ENCODE measurements at regions not wholly inside any gene's neighbourhood (a gene's known extent, or its start where the extent isn't known, plus 50 kb on each side); places are given as distances from the start of the nearest gene placed in this dataset.

- Histone ChIP-seq H3K27me3 (ENCODE audit: insufficient read depth in 3 of 3, low read length in 2 of 3) (no peaks in the 10 kb centered on the region), H3K4me3 (no peak overlapping the region), H3K9me3 (no peaks in the 10 kb centered on the region), H3K36me3 (ENCODE audit: insufficient read depth in 1 of 2, low read depth in 1 of 2) (no peaks in the 10 kb centered on the region), H3K4me1 (no peaks in the 10 kb centered on the region), H3K27ac (no peak overlapping the region)
- ATAC-seq (no peak), DNase-seq (no peak)
- intact Hi-C loops (cut with DNase I) = no loop called here
- TF ChIP-seq CTCF (IDR thresholded peaks at IDR 0.05) = no peak
- WGBS, 3 donors = 86 to 94% (median 87%) methylated on average over 4 of the region's 4 CpGs
Measured at GRCh38 chr15:79724804-79725203, 172.0 kb downstream of the MTHFS start.

GRCh38 chr15:79728867-79729266, 167.9 kb downstream of the MTHFS start:
- TF ChIP-seq CTCF (IDR thresholded peaks at IDR 0.05) = no peak
- no peak for DNase-seq
- Histone ChIP-seq H3K27me3 (ENCODE audit: insufficient read depth in 3 of 3, low read length in 2 of 3) (no peaks in the 10 kb centered on the region), H3K4me1 (no peaks in the 10 kb centered on the region), H3K36me3 (ENCODE audit: insufficient read depth in 1 of 2, low read depth in 1 of 2) (no peaks in the 10 kb centered on the region), H3K4me3 (no peak overlapping the region), H3K27ac (no peak overlapping the region), H3K9me3 (no peaks in the 10 kb centered on the region)
- no peak for ATAC-seq
- intact Hi-C loops (cut with DNase I) = no loop called here
- 28 to 42% (median 32%) methylated on average over 3 of the region's 3 CpGs for WGBS, 3 donors

- Histone ChIP-seq H3K36me3 (ENCODE audit: insufficient read depth in 1 of 2, low read depth in 1 of 2) (no peaks in the 10 kb centered on the region), H3K4me1 (no peaks in the 10 kb centered on the region), H3K4me3 (no peak overlapping the region), H3K27ac (no peak overlapping the region), H3K27me3 (ENCODE audit: insufficient read depth in 3 of 3, low read length in 2 of 3) (no peaks in the 10 kb centered on the region), H3K9me3 (peaks cover 16% of the 10 kb centered on the region)
- no peak for DNase-seq
- intact Hi-C loops (cut with DNase I) = no loop called here
- no peak for TF ChIP-seq CTCF (IDR thresholded peaks at IDR 0.05)
- no peak for ATAC-seq
- WGBS, 3 donors = 29 to 68% (median 36%) methylated on average over 1 of the region's 1 CpG
Measured at GRCh38 chr15:79736435-79737000, 160.3 kb downstream of the MTHFS start.

- Histone ChIP-seq H3K4me1 (no peaks in the 10 kb centered on the region), H3K27me3 (ENCODE audit: insufficient read depth in 3 of 3, low read length in 2 of 3) (no peaks in the 10 kb centered on the region), H3K9me3 (peaks cover 16% of the 10 kb centered on the region), H3K4me3 (no peak overlapping the region), H3K27ac (no peak overlapping the region), H3K36me3 (ENCODE audit: insufficient read depth in 1 of 2, low read depth in 1 of 2) (no peaks in the 10 kb centered on the region)
- ATAC-seq (no peak), DNase-seq (no peak)
- WGBS, 3 donors = 75 to 84% (median 80%) methylated on average over 6 of the region's 6 CpGs
- TF ChIP-seq CTCF (IDR thresholded peaks at IDR 0.05) = no peak
- intact Hi-C loops (cut with DNase I) = no loop called here
Measured at GRCh38 chr15:79738143-79738542, 158.7 kb downstream of the MTHFS start.

GRCh38 chr15:79740561-79740960, 156.3 kb downstream of the MTHFS start:
- H3K4me1 ChIP-seq = no peaks in the 10 kb centered on the region
- no peaks in the 10 kb centered on the region for H3K36me3 ChIP-seq (ENCODE audit: insufficient read depth in 1 of 2, low read depth in 1 of 2)
- no peaks in the 10 kb centered on the region for H3K27me3 ChIP-seq (ENCODE audit: insufficient read depth in 3 of 3, low read length in 2 of 3)
- no peak overlapping the region for H3K27ac ChIP-seq
- peaks cover 16% of the 10 kb centered on the region for H3K9me3 ChIP-seq
- DNase-seq (no peak), ATAC-seq (no peak)
- intact Hi-C loops (cut with DNase I) = no loop called here
- no peak for TF ChIP-seq CTCF (IDR thresholded peaks at IDR 0.05)
- WGBS, 3 donors = 70 to 81% (median 75%) methylated on average over 2 of the region's 2 CpGs
- no peak overlapping the region for H3K4me3 ChIP-seq
